ENCODE measurements at regions not wholly inside any gene's neighbourhood (a gene's known extent, or its start where the extent isn't known, plus 50 kb on each side); places are given as distances from the start of the nearest gene placed in this dataset.

GRCh38 chr2:240248721-240249422 is 108.4 kb upstream of the OTOS start:
- Mint-ChIP-seq H3K4me3 (no peak overlapping the region), H3K9me3 (no peaks in the 10 kb centered on the region), H3K27me3 (peaks cover 22% of the 10 kb centered on the region), H3K36me3 (ENCODE audit: low read depth) (no peaks in the 10 kb centered on the region), H3K4me1 (no peaks in the 10 kb centered on the region), H3K27ac (no peak overlapping the region)
- no peak for ATAC-seq (replicated peaks)

GRCh38 chr2:240249423-240250149 is 109.1 kb upstream of the OTOS start:
- Mint-ChIP-seq H3K27me3 (peaks cover 15% of the 10 kb centered on the region), H3K36me3 (ENCODE audit: low read depth) (no peaks in the 10 kb centered on the region), H3K9me3 (no peaks in the 10 kb centered on the region), H3K27ac (no peak overlapping the region), H3K4me3 (no peak overlapping the region), H3K4me1 (no peaks in the 10 kb centered on the region)
- ATAC-seq (replicated peaks) = no peak

- H3K9me3 Mint-ChIP-seq = no peaks in the 10 kb centered on the region
- no peaks in the 10 kb centered on the region for H3K36me3 Mint-ChIP-seq (ENCODE audit: low read depth)
- no peak overlapping the region for H3K27ac Mint-ChIP-seq
- H3K4me1 Mint-ChIP-seq = no peaks in the 10 kb centered on the region
- no peak overlapping the region for H3K4me3 Mint-ChIP-seq
- peaks cover 15% of the 10 kb centered on the region for H3K27me3 Mint-ChIP-seq
- no peak for ATAC-seq (replicated peaks)
These were observed 109.9 kb upstream of the OTOS start for GRCh38 chr2:240250150-240250984.

- Mint-ChIP-seq H3K27me3 (peaks cover 14% of the 10 kb centered on the region), H3K9me3 (no peaks in the 10 kb centered on the region), H3K4me3 (no peak overlapping the region), H3K36me3 (ENCODE audit: low read depth) (no peaks in the 10 kb centered on the region), H3K4me1 (no peaks in the 10 kb centered on the region), H3K27ac (no peak overlapping the region)
- peak; percentile 72 for ATAC-seq (replicated peaks)
These were observed 110.8 kb upstream of the OTOS start for GRCh38 chr2:240250985-240251847.

- H3K27me3 Mint-ChIP-seq = peaks cover 11% of the 10 kb centered on the region
- H3K4me1 Mint-ChIP-seq = no peaks in the 10 kb centered on the region
- no peaks in the 10 kb centered on the region for H3K36me3 Mint-ChIP-seq (ENCODE audit: low read depth)
- no peak for ATAC-seq (replicated peaks)
- no peak overlapping the region for H3K4me3 Mint-ChIP-seq
- H3K27ac Mint-ChIP-seq = no peak overlapping the region
- H3K9me3 Mint-ChIP-seq = no peaks in the 10 kb centered on the region
These were observed 111.4 kb upstream of the OTOS start for GRCh38 chr2:240251848-240252190.

- no peaks in the 10 kb centered on the region for H3K36me3 Mint-ChIP-seq (ENCODE audit: low read depth)
- no peak overlapping the region for H3K4me3 Mint-ChIP-seq
- no peak for ATAC-seq (replicated peaks)
- peaks cover 6% of the 10 kb centered on the region for H3K27me3 Mint-ChIP-seq
- no peaks in the 10 kb centered on the region for H3K4me1 Mint-ChIP-seq
- H3K27ac Mint-ChIP-seq = no peak overlapping the region
- no peaks in the 10 kb centered on the region for H3K9me3 Mint-ChIP-seq
These were observed 111.9 kb upstream of the OTOS start for GRCh38 chr2:240252191-240252871.

- no peaks in the 10 kb centered on the region for H3K9me3 Mint-ChIP-seq
- no peak for ATAC-seq (replicated peaks)
- H3K4me1 Mint-ChIP-seq = no peaks in the 10 kb centered on the region
- peaks cover 5% of the 10 kb centered on the region for H3K27me3 Mint-ChIP-seq
- H3K36me3 Mint-ChIP-seq (ENCODE audit: low read depth) = no peaks in the 10 kb centered on the region
- no peak overlapping the region for H3K4me3 Mint-ChIP-seq
- H3K27ac Mint-ChIP-seq = no peak overlapping the region
These were observed 112.5 kb upstream of the OTOS start for GRCh38 chr2:240252872-240253511.

- no peak for ATAC-seq (replicated peaks)
- Mint-ChIP-seq H3K36me3 (ENCODE audit: low read depth) (no peaks in the 10 kb centered on the region), H3K27ac (no peak overlapping the region), H3K4me1 (no peaks in the 10 kb centered on the region), H3K9me3 (no peaks in the 10 kb centered on the region), H3K4me3 (no peak overlapping the region), H3K27me3 (peaks cover 5% of the 10 kb centered on the region)
These were observed 113.2 kb upstream of the OTOS start for GRCh38 chr2:240253583-240254145.

GRCh38 chr2:240254337-240255164 is 114.1 kb upstream of the OTOS start:
- H3K27me3 Mint-ChIP-seq = peaks cover 5% of the 10 kb centered on the region
- no peak for ATAC-seq (replicated peaks)
- H3K9me3 Mint-ChIP-seq = no peaks in the 10 kb centered on the region
- no peak overlapping the region for H3K4me3 Mint-ChIP-seq
- no peaks in the 10 kb centered on the region for H3K36me3 Mint-ChIP-seq (ENCODE audit: low read depth)
- no peak overlapping the region for H3K27ac Mint-ChIP-seq
- H3K4me1 Mint-ChIP-seq = no peaks in the 10 kb centered on the region

- Mint-ChIP-seq H3K27ac (no peak overlapping the region), H3K4me1 (no peaks in the 10 kb centered on the region), H3K36me3 (ENCODE audit: low read depth) (no peaks in the 10 kb centered on the region), H3K9me3 (no peaks in the 10 kb centered on the region), H3K4me3 (no peak overlapping the region), H3K27me3 (peaks cover 5% of the 10 kb centered on the region)
- ATAC-seq (replicated peaks) = no peak
These were observed 114.7 kb upstream of the OTOS start for GRCh38 chr2:240255165-240255491.

GRCh38 chr2:240255811-240256703 is 115.6 kb upstream of the OTOS start:
- peaks cover 5% of the 10 kb centered on the region for H3K27me3 Mint-ChIP-seq
- no peak for ATAC-seq (replicated peaks)
- no peak overlapping the region for H3K4me3 Mint-ChIP-seq
- H3K9me3 Mint-ChIP-seq = no peaks in the 10 kb centered on the region
- H3K27ac Mint-ChIP-seq = no peak overlapping the region
- H3K4me1 Mint-ChIP-seq = no peaks in the 10 kb centered on the region
- H3K36me3 Mint-ChIP-seq (ENCODE audit: low read depth) = no peaks in the 10 kb centered on the region
